ENCODE measurements at regions not wholly inside any gene's neighbourhood (a gene's known extent, or its start where the extent isn't known, plus 50 kb on each side); places are given as distances from the start of the nearest gene placed in this dataset.
A peak's percentile ranks its signal among the peaks of the same experiment; 100 is the strongest.

- H3K4me3 ChIP-seq (ENCODE audit: low read depth, low read length): no peak overlapping the region
- no peak for DNase-seq (ENCODE audit: low read depth)
These were observed 149.3 kb upstream of the TENM3 start for GRCh38 chr4:182093935-182094334.

- DNase-seq (ENCODE audit: low read depth): no peak
- H3K4me3 ChIP-seq (ENCODE audit: low read depth, low read length): no peak overlapping the region
These were observed 141.6 kb upstream of the TENM3 start for GRCh38 chr4:182101618-182102017.

GRCh38 chr4:182102576-182102975 is 140.6 kb upstream of the TENM3 start:
- no peak for DNase-seq (ENCODE audit: low read depth)
- H3K4me3 ChIP-seq (ENCODE audit: low read depth, low read length): no peak overlapping the region

- no peak overlapping the region for H3K4me3 ChIP-seq (ENCODE audit: low read depth, low read length)
- DNase-seq (ENCODE audit: low read depth): no peak
These were observed 139.4 kb upstream of the TENM3 start for GRCh38 chr4:182103614-182104319.

- no peak for DNase-seq (ENCODE audit: low read depth)
- H3K4me3 ChIP-seq (ENCODE audit: low read depth, low read length): no peak overlapping the region
These were observed 137.8 kb upstream of the TENM3 start for GRCh38 chr4:182105416-182105815.

GRCh38 chr4:182107931-182108330 is 135.3 kb upstream of the TENM3 start:
- no peak overlapping the region for H3K4me3 ChIP-seq (ENCODE audit: low read depth, low read length)
- DNase-seq (ENCODE audit: low read depth): no peak

GRCh38 chr4:182111586-182111985 is 131.6 kb upstream of the TENM3 start:
- DNase-seq (ENCODE audit: low read depth): no peak
- H3K4me3 ChIP-seq (ENCODE audit: low read depth, low read length): no peak overlapping the region

- no peak overlapping the region for H3K4me3 ChIP-seq (ENCODE audit: low read depth, low read length)
- peak; percentile 8 for DNase-seq (ENCODE audit: low read depth)
These were observed 129.4 kb upstream of the TENM3 start for GRCh38 chr4:182113779-182114178.

GRCh38 chr4:182124359-182124758 is 118.8 kb upstream of the TENM3 start:
- DNase-seq (ENCODE audit: low read depth): no peak

GRCh38 chr4:182126096-182126495 is 117.1 kb upstream of the TENM3 start:
- DNase-seq (ENCODE audit: low read depth): no peak

More at GRCh38 chr4:182124359-182124758, 118.8 kb upstream of the TENM3 start:
- no peak overlapping the region for H3K4me3 ChIP-seq (ENCODE audit: low read depth, low read length)

GRCh38 chr4:182126603-182127002 is 116.6 kb upstream of the TENM3 start:
- DNase-seq (ENCODE audit: low read depth): no peak
- H3K4me3 ChIP-seq (ENCODE audit: low read depth, low read length): no peak overlapping the region

More at GRCh38 chr4:182126096-182126495, 117.1 kb upstream of the TENM3 start:
- no peak overlapping the region for H3K4me3 ChIP-seq (ENCODE audit: low read depth, low read length)

GRCh38 chr4:182133033-182133432 is 110.2 kb upstream of the TENM3 start:
- DNase-seq (ENCODE audit: low read depth): no peak
- H3K4me3 ChIP-seq (ENCODE audit: low read depth, low read length): no peak overlapping the region

GRCh38 chr4:182134261-182134660 is 108.9 kb upstream of the TENM3 start:
- no peak overlapping the region for H3K4me3 ChIP-seq (ENCODE audit: low read depth, low read length)

GRCh38 chr4:182136201-182136600 is 107.0 kb upstream of the TENM3 start:
- no peak overlapping the region for H3K4me3 ChIP-seq (ENCODE audit: low read depth, low read length)
- DNase-seq (ENCODE audit: low read depth): no peak

More at GRCh38 chr4:182134261-182134660, 108.9 kb upstream of the TENM3 start:
- no peak for DNase-seq (ENCODE audit: low read depth)

- no peak for DNase-seq (ENCODE audit: low read depth)
These were observed 105.9 kb upstream of the TENM3 start for GRCh38 chr4:182137343-182137742.

GRCh38 chr4:182139491-182139890 is 103.7 kb upstream of the TENM3 start:
- peak overlapping the region; percentile 17 for H3K4me3 ChIP-seq (ENCODE audit: low read depth, low read length)
- DNase-seq (ENCODE audit: low read depth): no peak

More at GRCh38 chr4:182137343-182137742, 105.9 kb upstream of the TENM3 start:
- H3K4me3 ChIP-seq (ENCODE audit: low read depth, low read length): no peak overlapping the region

- DNase-seq (ENCODE audit: low read depth): no peak
- no peak overlapping the region for H3K4me3 ChIP-seq (ENCODE audit: low read depth, low read length)
These were observed 102.7 kb upstream of the TENM3 start for GRCh38 chr4:182140547-182140946.

- no peak overlapping the region for H3K4me3 ChIP-seq (ENCODE audit: low read depth, low read length)
- DNase-seq (ENCODE audit: low read depth): no peak
These were observed 102.1 kb upstream of the TENM3 start for GRCh38 chr4:182141061-182141460.

- H3K4me3 ChIP-seq (ENCODE audit: low read depth, low read length): peak overlapping the region; percentile 81
- peak; percentile 22 for DNase-seq (ENCODE audit: low read depth)
These were observed 100.8 kb upstream of the TENM3 start for GRCh38 chr4:182142176-182143085.

- no peak for DNase-seq (ENCODE audit: low read depth)
- H3K4me3 ChIP-seq (ENCODE audit: low read depth, low read length): peak overlapping the region; percentile 81
These were observed 99.9 kb upstream of the TENM3 start for GRCh38 chr4:182143086-182143821.

Measured in skeletal muscle cell (primary cell).